ENCODE measurements at regions not wholly inside any gene's neighbourhood (a gene's known extent, or its start where the extent isn't known, plus 50 kb on each side); places are given as distances from the start of the nearest gene placed in this dataset.

- DNase-seq (ENCODE audit: extremely low read depth, low read depth), result no peak
Observed at GRCh38 chr6:90656325-90656724, 69.5 kb upstream of the MAP3K7 start.

DNA sequence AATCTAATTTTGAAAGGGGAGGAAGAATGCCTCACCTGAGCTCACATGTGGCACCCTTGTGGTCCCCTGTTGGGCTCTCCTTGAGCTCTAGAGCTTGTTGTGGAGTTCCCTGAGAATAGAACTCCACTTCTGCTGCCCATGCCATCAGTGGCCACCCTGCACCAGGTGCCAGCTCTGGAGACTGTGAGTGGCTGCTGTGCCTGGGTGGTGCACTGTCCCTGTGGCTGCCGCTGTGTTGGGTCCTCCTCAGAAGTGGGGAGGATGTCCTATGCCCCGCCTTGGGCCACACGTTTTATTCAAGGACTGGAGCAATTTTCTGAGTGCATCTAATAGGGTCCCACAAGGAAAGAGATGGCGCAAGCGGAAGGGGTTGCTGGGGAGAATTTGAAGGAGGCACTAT, 67.9 kb upstream of the MAP3K7 start:
- no peak for DNase-seq (ENCODE audit: extremely low read depth, low read depth)

DNA sequence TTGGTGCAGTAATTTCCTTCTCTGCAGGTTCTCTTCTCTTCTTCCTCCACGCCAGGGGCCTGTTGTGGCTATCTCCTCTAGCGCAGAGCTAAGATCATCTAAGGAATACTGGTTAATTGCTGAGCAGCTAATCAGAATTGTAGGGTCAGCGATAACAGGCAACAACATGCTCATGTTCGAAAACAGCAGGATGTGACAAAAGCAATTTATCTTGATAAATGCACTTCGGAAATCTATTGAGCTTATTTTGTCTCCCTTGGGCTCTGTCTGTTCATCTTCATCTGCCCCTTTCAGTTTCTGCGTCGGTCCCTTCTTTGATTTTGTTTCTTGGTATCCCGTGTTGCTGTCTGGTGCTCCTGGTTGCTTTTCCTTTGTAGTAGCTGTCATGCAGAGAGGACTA, 67.3 kb upstream of the MAP3K7 start:
- no peak for DNase-seq (ENCODE audit: extremely low read depth, low read depth)

DNA sequence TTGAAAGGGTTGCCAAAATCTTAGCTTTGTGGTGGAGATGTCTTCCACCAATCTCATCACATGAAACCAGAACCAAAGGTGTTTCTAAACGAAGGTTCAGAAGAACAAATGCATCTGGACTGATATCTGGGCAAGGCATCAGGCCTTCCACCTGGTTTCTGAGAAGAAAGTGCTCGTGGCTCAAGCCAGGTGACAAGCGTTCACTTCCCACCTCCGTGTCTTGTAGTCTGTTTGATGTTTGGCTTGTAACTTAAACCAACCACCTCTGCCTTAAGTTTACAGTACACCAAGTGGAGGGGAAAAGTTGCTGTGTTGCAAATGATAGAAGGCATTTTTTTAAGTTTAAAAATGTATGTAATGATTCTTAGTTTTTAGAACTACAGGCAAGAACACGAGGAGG, 66.9 kb upstream of the MAP3K7 start:
- DNase-seq (ENCODE audit: extremely low read depth, low read depth), result no peak

GRCh38 chr6:90650041-90650940, 63.4 kb upstream of the MAP3K7 start:
- DNase-seq (ENCODE audit: extremely low read depth, low read depth), result no peak

DNA sequence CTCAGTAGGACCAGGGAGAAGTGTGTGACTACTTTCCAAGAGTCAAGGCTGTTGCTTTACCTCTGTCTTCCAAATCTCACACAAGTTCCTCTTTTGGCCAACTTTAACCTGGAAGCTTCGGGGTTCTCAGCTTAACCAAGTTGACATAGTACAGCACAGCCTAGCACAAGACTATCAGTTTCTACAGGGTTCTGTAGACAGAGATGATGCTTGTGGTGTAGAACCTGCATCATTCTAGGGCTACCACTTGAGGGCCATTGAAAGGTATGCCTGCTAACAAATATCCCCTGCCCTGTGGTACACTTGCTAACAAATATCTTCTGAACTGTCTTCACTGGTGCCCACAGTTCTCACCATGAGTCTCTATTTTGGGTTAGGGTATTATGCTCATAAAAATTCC, 62.0 kb upstream of the MAP3K7 start:
- no peak for DNase-seq (ENCODE audit: extremely low read depth, low read depth)

- peak; percentile 38 for DNase-seq (ENCODE audit: extremely low read depth, low read depth)
Observed at GRCh38 chr6:90646940-90647339, 60.1 kb upstream of the MAP3K7 start.

- DNase-seq (ENCODE audit: extremely low read depth, low read depth), result peak; percentile 34
Observed at GRCh38 chr6:90645634-90646033, 58.8 kb upstream of the MAP3K7 start.

DNA sequence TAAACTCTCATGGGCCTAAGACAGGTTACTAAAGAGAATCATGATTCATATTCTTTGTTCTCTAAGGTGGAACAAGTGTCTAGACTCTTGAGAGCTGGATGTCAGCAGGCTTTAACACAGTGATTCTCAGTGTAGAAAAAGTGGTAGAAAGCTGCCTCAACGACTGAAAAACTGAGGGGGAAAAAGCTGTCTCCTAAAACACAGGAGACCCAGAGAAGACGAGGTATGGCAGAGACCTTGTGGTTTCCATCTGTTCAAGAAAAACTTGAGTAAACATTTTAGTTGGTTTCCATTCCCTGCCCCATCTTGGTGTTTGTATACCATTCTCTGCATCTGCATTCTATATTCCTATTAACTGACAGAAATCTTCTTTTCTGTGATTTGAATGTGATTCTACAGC, 57.6 kb upstream of the MAP3K7 start:
- DNase-seq (ENCODE audit: extremely low read depth, low read depth), result no peak

GRCh38 chr6:90643381-90643780, 56.5 kb upstream of the MAP3K7 start:
- no peak for DNase-seq (ENCODE audit: extremely low read depth, low read depth)

DNA sequence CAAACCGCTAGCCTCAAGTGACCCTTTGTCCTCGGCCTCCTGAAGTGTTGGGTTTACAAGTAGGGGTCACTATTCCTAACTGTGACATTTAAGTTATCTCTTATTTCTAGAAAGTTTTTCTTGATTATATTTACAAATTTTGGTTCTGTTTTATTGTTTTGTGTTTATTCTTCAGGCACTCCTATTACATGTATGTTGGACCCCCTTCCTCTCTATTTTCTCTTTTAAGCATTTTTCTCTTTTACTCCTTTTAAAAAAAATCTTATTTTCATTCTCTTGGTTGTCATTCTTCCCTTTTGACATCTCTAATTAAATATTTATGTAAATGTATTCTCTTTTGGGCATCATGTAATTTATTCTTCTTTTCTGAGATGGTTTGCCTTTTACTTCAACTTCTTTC, 50.4 kb upstream of the MAP3K7 start:
- no peak for DNase-seq (ENCODE audit: extremely low read depth, low read depth)

Small RNA genes lying in the stretch of these regions (small RNA-seq; reads per million reads assigned to genes)
- gene MIR4643, result 0 reads per million in 2 experiments
- gene MTATP6P25, result 0 reads per million in 2 experiments
- 0 reads per million in 2 experiments for gene MTCO1P56
- gene MTND4LP19, result 0 reads per million in 2 experiments
- 0 to 0.12 reads per million in 2 experiments for gene RF00012
- 0 to 0.06 reads per million in 2 experiments for gene RN7SL415P
